ENCODE measurements at regions not wholly inside any gene's neighbourhood (a gene's known extent, or its start where the extent isn't known, plus 50 kb on each side); places are given as distances from the start of the nearest gene placed in this dataset.
"Not testable (repeated sequence)": the region's sequence is repeated elsewhere in the genome, so short reads cannot be mapped to it uniquely, and the experiment has no call there.

GRCh38 chr13:62767473-62767872, 1351.8 kb upstream of the PCDH20 start:
- TF ChIP-seq POLR2A (IDR thresholded peaks at IDR 0.05) (no peak), POLR2AphosphoS5 (IDR thresholded peaks at IDR 0.05) (no peak), CTCF (IDR thresholded peaks at IDR 0.05) (no peak), EP300 (IDR thresholded peaks at IDR 0.05) (no peak)
- ATAC-seq, result no peak
- no peak overlapping the region for H3K4me3 ChIP-seq
- H3K27me3 ChIP-seq, result no peaks in the 10 kb centered on the region
- no peaks in the 10 kb centered on the region for H3K4me1 ChIP-seq
- no peak overlapping the region for H3K27ac ChIP-seq
- H3K9me3 ChIP-seq, result no peaks in the 10 kb centered on the region
- H3K36me3 ChIP-seq, result no peaks in the 10 kb centered on the region
- 93 to 100% methylated on average over 1 to 6 of the region's 9 CpGs for WGBS, 2 donors (ENCODE audit: low coverage in 1 of 2)

DNA sequence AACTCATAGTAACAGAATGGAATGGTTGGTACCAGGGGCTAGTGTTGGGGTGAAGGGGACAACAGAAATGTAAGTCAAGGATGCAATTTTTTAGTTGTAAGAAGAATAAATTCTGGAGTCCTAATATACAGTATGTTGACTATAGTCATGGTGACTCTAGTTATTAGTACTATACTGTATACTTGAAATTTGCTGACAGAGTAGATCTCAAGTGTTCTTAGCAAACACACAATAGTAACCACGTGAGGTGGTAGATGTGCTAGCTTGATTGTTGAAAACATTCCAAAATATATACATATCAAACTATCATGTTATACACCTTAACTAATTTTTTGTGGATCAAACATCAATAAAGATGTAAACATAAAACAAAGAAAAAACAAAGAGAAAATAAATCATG, 1345.1 kb upstream of the PCDH20 start:
- no peaks in the 10 kb centered on the region for H3K36me3 ChIP-seq
- H3K4me3 ChIP-seq, result no peak overlapping the region
- TF ChIP-seq POLR2A (IDR thresholded peaks at IDR 0.05), result no peak
- TF ChIP-seq CTCF (IDR thresholded peaks at IDR 0.05), result no peak
- no peak for TF ChIP-seq POLR2AphosphoS5 (IDR thresholded peaks at IDR 0.05)
- TF ChIP-seq EP300 (IDR thresholded peaks at IDR 0.05), result no peak
- H3K9me3 ChIP-seq, result no peaks in the 10 kb centered on the region
- no peaks in the 10 kb centered on the region for H3K4me1 ChIP-seq
- H3K27me3 ChIP-seq, result no peaks in the 10 kb centered on the region
- 60 to 67% methylated on average over 1 of the region's 1 CpG for WGBS, 2 donors (ENCODE audit: low coverage in 1 of 2)
- H3K27ac ChIP-seq, result no peak overlapping the region
- no peak for ATAC-seq

- no peak for TF ChIP-seq EP300 (IDR thresholded peaks at IDR 0.05)
- no peak for ATAC-seq
- H3K4me3 ChIP-seq, result no peak overlapping the region
- H3K9me3 ChIP-seq, result no peaks in the 10 kb centered on the region
- H3K36me3 ChIP-seq, result no peaks in the 10 kb centered on the region
- H3K27me3 ChIP-seq, result no peaks in the 10 kb centered on the region
- H3K4me1 ChIP-seq, result no peaks in the 10 kb centered on the region
- 35 to 36% methylated on average over 2 of the region's 2 CpGs for WGBS, 2 donors (ENCODE audit: low coverage in 1 of 2)
- no peak overlapping the region for H3K27ac ChIP-seq
These were observed 1332.0 kb upstream of the PCDH20 start for GRCh38 chr13:62747629-62748028.

DNA sequence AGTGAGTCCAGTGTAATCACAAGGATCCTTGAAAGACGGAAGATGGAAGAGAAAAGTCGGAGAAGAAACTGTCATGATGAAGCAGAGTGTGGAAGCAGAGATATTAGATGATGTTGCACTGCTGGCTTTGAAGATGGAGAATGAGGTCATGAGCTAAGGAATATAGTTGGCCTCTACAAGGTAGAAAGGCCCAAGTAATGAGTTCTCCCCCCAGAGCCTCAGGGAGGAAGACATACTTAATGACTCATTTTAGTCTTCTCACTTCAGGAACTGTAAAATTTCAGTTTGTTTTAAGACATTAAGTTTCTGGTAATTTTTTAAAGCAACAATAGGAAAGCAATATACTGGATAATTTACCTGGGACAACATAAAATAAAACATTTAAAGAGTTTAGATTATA, 1331.5 kb upstream of the PCDH20 start:
- no peaks in the 10 kb centered on the region for H3K4me1 ChIP-seq
- no peaks in the 10 kb centered on the region for H3K9me3 ChIP-seq
- ATAC-seq, result no peak
- H3K27me3 ChIP-seq, result no peaks in the 10 kb centered on the region
- TF ChIP-seq CTCF (IDR thresholded peaks at IDR 0.05) (no peak), POLR2AphosphoS5 (IDR thresholded peaks at IDR 0.05) (no peak), POLR2A (IDR thresholded peaks at IDR 0.05) (no peak), EP300 (IDR thresholded peaks at IDR 0.05) (no peak)
- no peak overlapping the region for H3K4me3 ChIP-seq
- H3K27ac ChIP-seq, result no peak overlapping the region
- no peaks in the 10 kb centered on the region for H3K36me3 ChIP-seq
- WGBS, 2 donors (ENCODE audit: low coverage in 1 of 2), result 67 to 88% methylated on average over 2 of the region's 2 CpGs

GRCh38 chr13:62729746-62730145, 1314.1 kb upstream of the PCDH20 start:
- H3K27ac ChIP-seq, H3K4me3 ChIP-seq, ATAC-seq, H3K36me3 ChIP-seq, H3K9me3 ChIP-seq, H3K4me1 ChIP-seq, H3K27me3 ChIP-seq: not testable (repeated sequence)
- WGBS, 2 donors (ENCODE audit: low coverage in 1 of 2), result 83% methylated on average over 2 of the region's 9 CpGs; no CpG with 5 or more reads in 1 of the 2 donors

DNA sequence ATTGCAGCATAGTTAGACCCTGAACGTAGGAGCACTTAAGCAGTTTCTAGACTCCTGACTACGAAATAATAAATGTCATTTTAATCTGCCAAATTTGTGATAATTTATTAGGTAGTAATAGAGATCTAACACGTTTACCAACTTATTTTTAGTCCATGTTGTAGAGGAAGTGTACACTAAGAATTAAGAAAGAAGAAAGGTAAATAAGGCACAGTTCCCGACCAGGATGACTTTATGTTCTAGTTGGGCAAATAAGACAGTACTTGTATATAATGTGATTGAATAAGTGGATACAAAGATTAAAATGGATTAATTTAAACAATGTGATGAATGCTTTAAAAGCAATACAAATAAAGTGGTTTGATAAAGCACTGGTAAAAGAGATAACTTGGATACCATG, 1306.2 kb upstream of the PCDH20 start:
- H3K27ac ChIP-seq, result no peak overlapping the region
- 54% methylated on average over 4 of the region's 4 CpGs for WGBS, 2 donors (ENCODE audit: low coverage in 1 of 2)
- no peak overlapping the region for H3K4me3 ChIP-seq
- ATAC-seq, result no peak
- TF ChIP-seq CTCF (IDR thresholded peaks at IDR 0.05) (no peak), POLR2AphosphoS5 (IDR thresholded peaks at IDR 0.05) (no peak), POLR2A (IDR thresholded peaks at IDR 0.05) (no peak)
- no peaks in the 10 kb centered on the region for H3K27me3 ChIP-seq
- no peaks in the 10 kb centered on the region for H3K9me3 ChIP-seq
- no peaks in the 10 kb centered on the region for H3K4me1 ChIP-seq
- no peaks in the 10 kb centered on the region for H3K36me3 ChIP-seq

DNA sequence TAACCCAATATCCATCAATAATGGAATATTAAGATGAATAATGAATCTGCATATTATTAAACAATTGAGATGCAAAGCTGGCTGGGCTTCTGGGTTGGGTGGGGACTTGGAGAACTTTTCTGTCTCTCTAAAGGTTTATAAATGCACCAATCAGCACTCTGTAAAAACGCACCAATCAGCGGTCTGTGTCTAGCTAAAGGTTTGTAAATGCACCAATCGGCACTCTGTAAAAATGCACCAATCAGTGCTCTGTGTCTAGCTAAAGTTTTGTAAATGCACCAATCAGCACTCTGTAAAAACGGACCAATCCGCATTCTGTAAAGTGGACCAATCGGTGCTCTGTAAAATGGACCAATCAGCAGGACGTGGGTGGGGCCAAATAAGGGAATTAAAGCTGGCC, 1296.3 kb upstream of the PCDH20 start:
- H3K4me3 ChIP-seq, H3K9me3 ChIP-seq, H3K27ac ChIP-seq, H3K4me1 ChIP-seq, H3K36me3 ChIP-seq, ATAC-seq, H3K27me3 ChIP-seq: not testable (repeated sequence)
- WGBS, 2 donors (ENCODE audit: low coverage in 1 of 2), result 89 to 98% methylated on average over 5 to 7 of the region's 7 CpGs

Data from gastroesophageal sphincter (tissue), 4 donors.